GM12878 (cell line): ENCODE measurements at regions not wholly inside any gene's neighbourhood (a gene's known extent, or its start where the extent isn't known, plus 50 kb on each side); places are given as distances from the start of the nearest gene placed in this dataset.

Source experiments
- CEBPB ChIP-seq, 2 experiments: fragments of 150-350 bp in 1 of 2; IDR thresholded peaks; 2 replicates each; pipeline ENCODE4 v1.6.1; 2012 to 2014; ENCODE audit warnings: low read depth in 2 of 2, low read length in 2 of 2, borderline replicate concordance in 1 of 2, inconsistent platforms in 1 of 2
- CTCF ChIP-seq, 3 experiments: IDR thresholded peaks in 2 of 3; conservative IDR thresholded peaks in 1 of 3; 2 replicates each; pipeline ENCODE4 v1.5.1; 2011; ENCODE audit warnings: low read depth in 3 of 3, low read length in 3 of 3, mild to moderate bottlenecking in 3 of 3, control low read depth in 2 of 3, moderate library complexity in 2 of 3, inconsistent platforms in 1 of 3, mixed read lengths in 1 of 3; ENCODE audit not compliant: control insufficient read depth in 2 of 3, insufficient read depth in 1 of 3; ENCODE audit errors: extremely low read depth in 1 of 3
- GABPA ChIP-seq: IDR thresholded peaks from 2 replicates; pipeline ENCODE4 v1.6.1; 2014; ENCODE audit warnings: antibody characterized with exemption, low read depth, mild to moderate bottlenecking, inconsistent platforms
- PKNOX1 ChIP-seq: fragments of 450-650 bp; IDR thresholded peaks from 2 replicates; pipeline ENCODE4 v1.6.1; 2016; ENCODE audit warnings: mild to moderate bottlenecking
- POLR2A ChIP-seq: IDR thresholded peaks from 2 replicates; pipeline ENCODE4 v1.6.1; 2011; ENCODE audit warnings: low read depth, mild to moderate bottlenecking, low read length
- REST ChIP-seq: IDR thresholded peaks from 2 replicates; pipeline ENCODE4 v1.6.1; 2012; ENCODE audit warnings: mild to moderate bottlenecking, low read depth, low read length
- SP1 ChIP-seq: IDR thresholded peaks from one replicate; pipeline ENCODE4 v1.6.1; 2011; ENCODE audit warnings: low read depth, low read length
- SPI1 ChIP-seq: IDR thresholded peaks from 2 replicates; pipeline ENCODE4 v1.6.1; 2011; ENCODE audit warnings: low read depth, mild to moderate bottlenecking, low read length, moderate library complexity, borderline replicate concordance; ENCODE audit not compliant: insufficient read depth
- SREBF2 ChIP-seq: IDR thresholded peaks from 2 replicates; pipeline ENCODE4 v1.6.1; 2012; ENCODE audit warnings: mild to moderate bottlenecking, low read length
- STAT1 ChIP-seq: fragments of 450-650 bp; conservative IDR thresholded peaks from 2 replicates; pipeline ENCODE4 v1.6.1; 2014; ENCODE audit warnings: antibody characterized with exemption, mild to moderate bottlenecking
- TCF3 ChIP-seq: IDR thresholded peaks from 2 replicates; pipeline ENCODE4 v1.6.1; 2012; ENCODE audit warnings: low read depth, mild to moderate bottlenecking, low read length, borderline replicate concordance; ENCODE audit not compliant: insufficient read depth
- USF2 ChIP-seq: IDR thresholded peaks from 2 replicates; pipeline ENCODE4 v1.6.1; 2011; ENCODE audit warnings: low read depth, low read length, improper control_type of control experiment, borderline replicate concordance
- YY1 ChIP-seq: IDR thresholded peaks from 2 replicates; pipeline ENCODE4 v1.6.1; 2011; ENCODE audit warnings: low read depth, mild to moderate bottlenecking, low read length
- ZBTB4 ChIP-seq: fragments of 450-650 bp; formaldehyde crosslinking; IDR thresholded peaks from 2 replicates; pipeline ENCODE4 v1.4.0; 2022; ENCODE audit warnings: mild to moderate bottlenecking, moderate library complexity

- TF ChIP-seq CTCF (IDR thresholded peaks at IDR 0.05 in 2 of 3, conservative IDR thresholded peaks at IDR 0.05 in 1 of 3; ENCODE audit: control insufficient read depth in 2 of 3, extremely low read depth in 1 of 3, insufficient read depth in 1 of 3, low read depth in 3 of 3, low read length in 3 of 3) (no peak), STAT1 (no peak), YY1 (no peak), POLR2A (no peak), SPI1 (no peak), PKNOX1 (no peak), CEBPB (IDR thresholded peaks at IDR 0.05; ENCODE audit: borderline replicate concordance in 1 of 2, low read depth in 2 of 2, low read length in 2 of 2) (no peak), GABPA (no peak), TCF3 (no peak), SREBF2 (no peak), SP1 (no peak), USF2 (no peak), REST (no peak), ZBTB4 (CRISPR knock-in tag) (no peak)
Observed at GRCh38 chr12:83536496-83536895, 849.8 kb downstream of the TMTC2 start.
